Forelimb muscle (tissue), 1 donor: ENCODE measurements at regions not wholly inside any gene's neighbourhood (a gene's known extent, or its start where the extent isn't known, plus 50 kb on each side); places are given as distances from the start of the nearest gene placed in this dataset.

Experiments used
- DNase-seq: peaks from one replicate; pipeline ENCODE4 v3.0.0-alpha.2; 2013; ENCODE audit warnings: low read depth

DNA sequence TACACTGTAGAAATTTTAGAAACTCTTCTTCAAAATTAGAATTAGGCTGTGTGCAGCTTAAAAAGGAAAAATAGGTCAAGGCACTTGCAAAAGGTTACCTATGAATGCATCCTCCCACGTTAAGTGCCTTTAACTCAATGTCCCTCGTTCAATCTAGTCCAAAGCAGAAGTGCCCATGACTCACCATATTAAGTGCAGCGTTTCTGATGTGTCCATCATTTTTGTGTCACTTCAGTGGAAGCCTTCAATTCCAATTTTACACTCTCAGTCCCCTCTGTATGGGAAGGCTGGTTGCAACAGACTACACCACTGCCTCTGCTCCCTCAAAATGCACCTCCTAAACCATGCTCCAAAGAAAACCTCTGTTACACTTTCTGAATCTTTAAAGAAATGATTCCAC, 53.4 kb downstream of the FOXB1 start:
- no peak for DNase-seq

DNA sequence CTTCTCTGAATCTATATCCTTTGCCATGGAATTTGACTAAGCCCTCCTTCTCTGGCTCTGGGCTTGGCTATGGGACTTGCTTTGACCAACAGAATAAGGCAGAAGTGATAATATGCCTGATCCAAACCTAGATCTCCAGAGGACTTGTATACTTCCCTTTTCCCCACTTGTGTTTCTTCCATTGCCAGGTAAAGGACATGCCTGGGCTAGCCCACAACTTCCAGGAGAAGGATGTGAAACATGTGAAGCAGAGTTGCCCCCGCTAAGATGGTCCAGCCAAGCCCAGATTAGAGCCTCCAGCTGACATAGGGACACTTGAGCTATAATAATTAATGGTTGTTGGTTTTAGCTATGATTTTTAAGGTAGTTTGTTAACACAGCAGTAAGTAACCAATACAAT, 55.1 kb downstream of the FOXB1 start:
- DNase-seq = no peak

DNA sequence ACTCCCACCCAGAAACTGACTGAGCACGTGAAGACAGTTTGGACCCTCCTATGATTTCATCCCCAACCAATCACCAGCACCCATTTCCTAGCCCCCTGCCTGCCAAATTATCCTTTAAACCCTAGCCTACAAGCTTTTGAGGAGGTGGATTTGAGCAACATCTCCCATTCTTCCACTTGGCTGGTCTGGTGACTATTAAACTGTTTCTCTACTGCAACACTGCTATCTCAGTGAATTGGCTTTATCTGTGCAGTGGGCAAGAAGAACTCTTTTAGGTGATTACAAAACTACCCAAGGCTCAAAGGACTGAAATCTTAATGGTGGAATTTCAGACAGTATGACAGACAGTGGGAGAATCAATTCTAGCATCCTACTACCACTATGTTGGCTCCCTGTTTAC, 57.6 kb downstream of the FOXB1 start:
- DNase-seq = no peak

DNA sequence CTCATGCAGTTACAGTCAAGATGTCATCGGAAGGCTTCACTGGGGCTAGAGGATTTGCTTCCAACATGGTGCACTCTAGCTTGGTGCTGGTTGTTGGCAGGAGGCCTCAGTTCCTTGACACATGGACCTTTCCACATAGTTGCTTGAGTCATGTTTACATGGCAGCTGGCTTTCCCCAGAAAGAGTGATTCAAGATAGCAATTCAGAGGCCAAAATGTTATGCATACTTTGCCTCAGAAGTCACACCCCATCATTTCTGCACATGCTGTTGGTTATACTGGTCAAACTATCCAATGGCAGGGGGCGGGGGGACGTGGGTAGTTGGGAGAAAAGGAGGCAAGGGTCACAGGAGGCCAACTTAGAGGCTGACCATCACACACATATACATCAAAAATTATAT, 58.7 kb downstream of the FOXB1 start:
- no peak for DNase-seq

DNA sequence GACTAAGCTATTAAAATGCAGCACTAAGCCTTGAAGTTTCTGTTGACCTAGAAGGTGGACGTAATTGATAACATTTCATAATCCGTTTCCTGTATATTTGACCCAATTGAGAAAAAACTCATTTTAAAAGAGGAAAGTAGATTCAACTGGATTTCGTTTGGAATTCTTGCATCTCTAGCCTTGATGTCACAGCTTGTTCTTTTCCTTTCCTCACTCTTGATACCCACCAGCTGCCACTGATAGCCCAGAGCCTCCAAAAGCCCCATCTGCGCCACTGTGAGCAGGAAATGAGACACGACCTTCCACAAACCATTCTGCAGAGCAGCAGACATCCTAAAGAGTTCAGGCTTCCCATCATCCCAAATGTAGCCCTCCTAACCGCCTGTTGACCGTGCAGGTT, 61.8 kb downstream of the FOXB1 start:
- no peak for DNase-seq

DNA sequence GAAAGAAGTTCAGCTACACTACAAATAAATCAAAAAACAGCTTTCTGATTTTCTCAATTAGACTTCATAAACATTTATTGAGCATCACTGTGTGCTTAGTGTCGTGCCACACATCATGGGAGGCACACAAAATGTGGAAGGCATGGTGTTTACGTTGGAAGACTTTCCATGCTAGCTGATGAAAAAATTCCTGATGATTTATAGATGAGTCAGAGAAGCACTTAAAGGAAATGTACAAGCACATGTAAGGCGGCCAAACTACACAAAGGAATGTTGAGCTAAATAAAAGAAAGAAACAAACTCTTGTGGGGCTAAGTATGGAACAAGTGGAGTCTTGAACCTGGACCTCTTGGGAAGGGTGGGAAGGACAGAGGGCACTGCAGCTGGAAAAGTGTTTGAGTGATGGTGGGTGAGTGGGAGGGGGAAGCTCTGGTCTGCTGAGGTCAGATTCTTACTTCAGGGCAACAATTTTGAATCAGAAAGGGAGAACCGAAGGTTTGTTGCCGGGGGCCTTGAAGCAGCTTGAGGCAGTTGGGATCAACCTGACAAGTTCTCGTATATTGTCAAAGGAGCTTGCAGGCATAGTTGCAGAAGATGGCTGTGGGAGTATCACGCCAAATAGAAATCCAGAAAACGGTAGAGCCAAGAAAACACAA, 66.9 kb downstream of the FOXB1 start:
- DNase-seq = no peak

DNA sequence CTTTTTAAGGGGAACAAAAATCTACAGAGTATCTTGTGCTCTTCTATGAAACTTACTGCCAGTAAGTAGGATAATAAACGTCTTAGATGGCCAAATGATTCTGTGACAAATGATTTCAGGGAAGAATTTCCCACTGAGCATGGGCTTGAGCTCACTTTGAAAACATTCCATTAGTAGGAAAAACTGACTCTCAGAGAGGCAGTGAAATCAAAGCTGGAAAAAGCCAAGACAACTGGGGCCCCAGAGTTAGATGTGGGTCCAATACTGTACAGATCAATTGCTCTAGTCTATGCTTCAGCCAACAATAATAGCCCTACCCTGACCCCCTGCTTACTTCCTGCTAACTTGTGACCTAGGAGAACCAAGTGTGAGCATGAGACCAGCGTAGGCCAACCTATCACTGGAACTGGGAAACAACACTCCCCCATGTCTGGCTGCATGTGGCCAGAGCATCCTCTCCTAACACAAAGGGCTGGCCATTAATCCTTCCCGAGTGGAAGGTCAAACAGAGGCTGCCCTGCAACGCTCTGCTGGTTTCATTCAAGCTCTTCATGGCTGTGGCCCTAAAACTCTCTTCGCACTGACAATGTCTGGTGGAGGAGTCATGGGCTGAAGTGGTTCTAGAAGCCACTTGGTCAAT, 68.8 kb downstream of the FOXB1 start:
- DNase-seq = no peak

DNA sequence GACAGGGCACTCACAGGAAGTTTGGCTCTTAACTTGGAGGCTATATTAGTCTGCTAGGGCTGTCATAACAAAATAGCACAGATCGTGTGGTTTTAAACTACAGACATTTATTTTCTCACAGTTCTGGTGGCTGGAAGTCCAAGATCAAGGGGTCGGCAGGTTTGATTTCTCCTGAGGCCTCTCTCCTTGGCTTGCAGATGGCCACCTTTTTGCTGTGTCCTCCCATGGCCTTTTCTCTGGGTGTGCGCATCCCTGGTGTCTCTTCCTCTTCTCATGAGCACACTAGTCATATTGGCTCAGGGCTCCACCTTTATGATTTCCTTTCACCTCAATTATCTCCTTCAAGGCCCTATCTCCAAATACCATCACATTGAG, 69.3 kb downstream of the FOXB1 start:
- DNase-seq = no peak

DNA sequence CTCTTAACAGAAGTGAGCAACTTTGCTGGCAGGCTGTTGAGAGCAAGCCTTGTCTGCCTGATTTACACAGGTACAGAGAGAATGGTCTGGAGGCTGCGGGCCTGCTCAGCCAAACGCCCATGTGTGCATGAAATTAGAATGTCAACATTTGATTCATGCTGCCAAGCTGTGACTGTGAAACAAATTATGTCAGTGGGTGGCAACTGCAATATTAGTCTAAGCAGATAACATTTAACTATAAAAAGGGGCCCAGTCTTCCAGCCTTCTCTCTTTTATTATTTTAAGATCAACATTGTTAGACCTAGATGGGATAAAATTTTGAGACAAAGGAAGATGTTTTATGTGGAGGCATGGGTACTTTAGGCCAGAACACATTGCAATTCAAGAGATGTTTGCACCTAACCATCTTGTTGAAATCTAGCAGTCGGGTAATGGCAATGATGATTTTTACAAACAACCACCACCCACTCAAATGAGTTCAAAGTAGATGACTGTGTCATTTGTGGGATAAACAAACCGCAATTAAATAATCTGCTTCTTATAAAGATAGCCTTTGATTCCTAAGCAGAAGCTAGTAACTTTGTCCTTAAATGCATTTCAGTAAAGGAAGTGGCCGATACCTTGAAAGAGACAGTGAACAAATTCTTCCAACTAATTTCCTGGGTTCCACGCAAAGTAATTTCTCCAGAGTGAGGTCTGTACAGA, 70.2 kb downstream of the FOXB1 start:
- DNase-seq = no peak

DNA sequence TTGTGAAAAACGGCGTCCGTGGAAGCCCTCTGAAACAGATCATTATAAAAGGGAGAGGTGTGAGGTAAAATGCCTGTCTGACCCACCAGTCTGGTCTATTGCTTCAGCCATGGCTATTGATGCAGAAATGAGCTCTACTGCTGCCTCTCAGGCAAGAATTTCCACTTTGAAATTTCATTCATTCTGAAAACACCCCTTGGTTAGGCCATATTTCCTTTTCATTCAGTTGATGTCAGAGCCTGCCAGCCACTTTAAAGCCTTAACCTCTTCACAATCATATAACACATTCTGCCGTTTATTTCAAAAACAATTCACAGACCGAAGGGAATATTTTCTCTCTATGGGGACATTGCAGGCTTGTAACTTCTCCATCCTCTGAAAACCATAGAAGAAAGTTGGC, 71.9 kb downstream of the FOXB1 start:
- no peak for DNase-seq

DNA sequence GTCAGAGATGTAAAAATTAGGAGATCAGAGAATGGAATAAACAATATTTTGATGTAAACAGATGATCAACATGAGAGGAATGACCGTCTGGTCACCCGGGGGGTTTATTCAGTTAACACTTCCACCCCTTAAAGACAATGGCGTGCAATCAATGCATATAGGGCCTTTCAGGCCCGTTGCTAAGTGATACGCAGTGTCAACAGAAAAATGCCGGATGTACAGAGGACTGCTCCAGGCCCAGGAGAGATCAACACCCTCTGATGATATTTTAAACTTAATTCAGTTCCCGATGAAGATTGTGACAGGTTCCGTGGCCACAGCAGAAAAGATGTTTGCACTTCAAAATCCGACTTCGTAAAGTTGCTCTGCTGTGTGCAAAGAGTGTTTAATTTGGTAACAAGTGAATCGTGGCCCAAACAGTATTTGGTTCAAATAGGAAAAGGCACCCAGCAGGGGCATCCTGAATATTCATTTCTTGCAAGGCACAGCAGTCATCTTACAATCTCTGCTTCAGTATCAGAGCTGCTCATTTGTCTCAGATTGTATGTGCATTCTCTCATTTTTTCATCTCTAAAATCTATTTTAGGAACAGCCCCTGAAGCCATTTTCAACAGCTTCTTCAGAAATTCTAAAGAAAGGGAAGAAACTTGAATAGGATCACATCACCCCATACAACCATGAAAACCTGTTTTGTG, 72.6 kb downstream of the FOXB1 start:
- no peak for DNase-seq

DNA sequence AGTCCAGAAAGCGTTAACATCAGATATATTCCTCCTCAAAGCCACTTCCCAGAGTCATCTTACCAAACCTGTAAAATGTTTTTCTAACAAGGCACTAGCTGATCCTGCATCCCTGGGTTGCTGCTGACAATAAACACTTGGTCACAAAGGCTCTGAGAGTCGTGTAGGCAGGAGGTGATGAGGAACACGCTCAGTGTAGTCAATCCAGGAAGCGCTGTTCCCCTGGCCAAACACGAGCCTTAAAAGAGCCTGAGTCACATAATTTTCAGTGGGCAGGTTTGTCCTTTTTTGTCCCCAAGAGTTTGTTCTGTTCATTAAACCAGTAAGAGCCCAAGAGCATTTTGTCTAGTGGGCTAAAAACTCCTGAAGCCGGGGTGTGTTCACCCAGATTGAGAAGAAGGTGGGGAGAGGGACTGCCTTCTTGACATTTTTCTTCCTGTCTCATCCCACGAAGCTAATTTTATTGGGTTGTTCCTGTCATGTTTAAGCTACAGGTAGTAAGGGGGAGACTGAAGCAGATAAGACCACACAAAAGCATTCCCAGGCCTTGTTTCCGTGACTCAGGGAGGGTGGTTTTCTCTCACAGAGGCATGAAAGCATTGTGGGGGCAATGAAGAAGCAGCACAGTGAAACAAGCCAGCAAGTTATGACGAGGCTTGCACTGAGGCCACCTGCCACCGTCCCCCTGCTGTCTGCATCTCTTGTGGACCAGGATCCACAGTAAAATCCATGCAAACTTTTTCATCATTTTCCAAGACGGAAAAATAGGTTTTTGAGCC, 73.7 kb downstream of the FOXB1 start:
- DNase-seq = no peak

DNA sequence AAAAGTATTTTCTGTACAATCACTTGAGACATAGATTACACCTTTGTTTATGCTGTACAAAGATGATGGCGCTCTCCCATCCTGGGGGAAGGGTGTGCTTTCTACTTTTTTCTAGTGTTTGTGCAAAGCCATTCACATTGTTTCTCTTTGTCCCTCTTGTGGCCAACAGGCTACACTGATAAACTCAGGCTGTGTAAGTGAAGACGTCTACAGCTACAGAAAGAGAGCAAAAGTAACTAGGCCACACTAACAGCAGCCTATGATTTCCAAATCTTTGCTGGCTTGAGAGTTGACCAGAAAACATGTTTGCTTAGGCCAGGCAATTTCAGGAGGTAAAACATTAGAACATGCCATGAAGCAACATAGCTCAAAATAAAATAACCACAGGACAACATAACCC, 75.1 kb downstream of the FOXB1 start:
- DNase-seq = no peak

DNA sequence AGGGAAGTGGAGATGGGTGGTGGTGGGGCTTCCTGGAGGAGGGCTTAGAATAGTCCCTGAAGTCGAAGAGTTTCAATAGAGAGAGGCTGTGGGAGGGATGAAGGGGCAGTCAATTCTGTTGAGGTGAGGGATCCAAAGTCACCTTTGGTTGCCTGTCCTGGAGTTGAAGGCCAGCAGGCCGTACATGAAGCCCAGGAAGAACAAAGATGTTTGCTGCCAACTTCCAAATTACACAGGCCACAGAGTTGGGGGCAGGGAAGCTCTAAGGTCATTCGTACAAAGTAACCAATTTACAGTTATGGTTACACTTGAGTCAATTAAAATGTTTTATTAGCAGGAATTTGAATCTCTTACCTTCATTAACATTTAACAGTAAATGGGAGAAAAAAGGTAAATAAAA, 77.9 kb downstream of the FOXB1 start:
- no peak for DNase-seq

DNA sequence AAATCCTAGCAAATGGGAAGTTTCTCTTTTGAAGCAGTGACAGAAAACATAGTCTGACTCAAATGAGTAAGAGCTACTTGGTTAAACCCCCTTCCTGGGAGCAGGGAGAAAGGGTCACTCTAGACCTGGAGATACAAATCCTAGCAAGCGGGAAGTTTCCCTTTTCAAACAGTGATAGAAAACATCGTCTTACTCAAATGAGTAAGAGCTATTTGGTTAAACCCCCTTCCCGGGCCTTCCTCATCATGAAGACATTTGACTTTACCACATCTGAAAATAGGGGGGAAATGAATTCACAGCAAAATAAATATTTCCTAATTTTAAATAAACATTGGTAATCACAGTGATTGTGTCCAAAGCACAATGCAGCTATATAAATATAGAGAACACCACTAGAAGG, 79.2 kb downstream of the FOXB1 start:
- no peak for DNase-seq

DNA sequence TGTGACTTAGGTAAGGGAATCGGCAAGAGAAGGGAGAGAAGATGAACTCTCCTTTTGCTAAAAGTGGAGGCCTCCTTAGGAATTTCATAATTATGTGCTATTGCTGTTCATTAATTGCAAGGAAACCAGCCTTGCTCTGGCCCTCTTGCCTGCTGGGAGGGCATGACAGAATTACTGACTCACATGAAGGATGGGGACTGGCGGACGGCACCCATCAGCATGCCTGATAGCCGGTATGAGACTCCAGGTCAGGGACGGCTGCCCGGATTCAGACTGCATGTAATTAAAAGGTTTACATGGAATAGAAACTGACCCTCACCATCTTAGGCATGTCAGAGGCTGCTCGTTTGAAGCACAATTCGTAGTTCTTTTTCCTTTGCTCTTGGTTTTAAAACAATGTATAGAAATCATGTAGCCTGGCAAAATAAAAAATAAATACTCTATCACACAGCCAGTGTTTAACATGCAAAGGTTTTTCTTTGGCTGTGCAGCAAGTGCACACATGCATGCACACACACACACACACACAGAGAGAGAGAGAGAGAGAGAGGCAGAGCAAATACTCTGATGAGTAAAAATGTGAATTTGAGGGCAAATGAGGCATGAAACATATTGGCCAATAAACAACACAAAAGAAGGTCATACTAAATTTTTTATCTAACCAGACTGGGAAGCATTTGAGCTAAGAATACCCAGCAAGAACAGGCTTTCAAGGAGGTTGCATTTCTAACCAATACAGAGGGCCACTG, 82.7 kb downstream of the FOXB1 start:
- no peak for DNase-seq

DNA sequence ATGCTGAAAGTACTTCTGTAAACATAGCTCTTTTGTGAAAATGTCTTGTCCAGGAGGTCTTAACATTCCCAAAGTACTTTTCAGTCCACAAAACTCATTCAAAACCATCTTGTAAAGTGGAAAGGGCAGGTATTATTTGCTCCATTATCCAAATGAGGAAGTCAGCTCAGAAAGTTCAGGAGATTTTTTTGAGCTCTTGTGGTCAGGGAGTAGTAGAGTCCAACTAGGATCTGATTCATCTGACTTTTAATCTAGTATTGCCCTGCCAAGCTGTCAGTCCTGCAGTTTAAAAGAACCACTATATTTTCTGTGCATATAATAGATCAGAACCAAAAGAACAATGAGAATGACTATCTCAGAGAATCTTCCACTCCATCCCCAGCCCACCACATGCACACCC, 83.5 kb downstream of the FOXB1 start:
- DNase-seq = no peak

DNA sequence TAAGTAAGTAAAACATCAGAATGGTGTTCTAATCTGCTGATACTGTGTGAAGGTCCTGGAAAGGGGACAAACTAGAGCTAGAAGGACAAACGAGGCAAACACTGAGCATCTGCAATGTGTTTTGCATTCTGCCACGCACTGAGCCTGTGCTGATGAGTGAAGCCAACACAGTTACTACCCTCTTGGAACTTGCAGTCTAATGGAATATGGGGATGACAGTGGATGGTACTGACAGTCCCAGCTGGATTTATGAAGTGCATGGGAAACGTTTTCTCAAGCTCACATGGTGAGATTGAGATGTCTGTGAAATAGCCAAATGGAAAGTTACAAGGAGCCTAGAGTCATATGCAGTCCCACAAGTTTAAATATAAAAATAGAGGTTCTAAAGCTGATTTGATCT, 86.6 kb downstream of the FOXB1 start:
- no peak for DNase-seq

DNA sequence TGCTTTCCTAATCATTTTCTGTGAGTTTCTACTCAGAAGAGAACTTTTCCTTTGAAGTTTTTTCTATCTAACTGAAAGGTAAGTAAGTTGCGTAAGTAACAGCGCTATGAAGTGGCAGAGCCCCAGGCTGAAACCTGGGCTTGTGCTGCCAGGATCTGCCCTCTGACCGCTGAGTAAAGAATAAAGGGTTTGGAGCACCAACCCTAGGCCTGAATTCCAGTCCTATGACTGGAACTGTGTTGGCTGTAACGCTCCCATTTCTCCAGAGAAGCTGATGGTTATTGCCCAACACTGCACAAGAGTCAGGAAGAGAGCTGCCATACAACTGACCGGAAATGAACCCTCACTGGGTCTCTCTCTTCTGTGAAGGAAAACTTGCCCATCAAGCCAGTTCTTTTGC, 87.0 kb downstream of the FOXB1 start:
- DNase-seq = no peak

DNA sequence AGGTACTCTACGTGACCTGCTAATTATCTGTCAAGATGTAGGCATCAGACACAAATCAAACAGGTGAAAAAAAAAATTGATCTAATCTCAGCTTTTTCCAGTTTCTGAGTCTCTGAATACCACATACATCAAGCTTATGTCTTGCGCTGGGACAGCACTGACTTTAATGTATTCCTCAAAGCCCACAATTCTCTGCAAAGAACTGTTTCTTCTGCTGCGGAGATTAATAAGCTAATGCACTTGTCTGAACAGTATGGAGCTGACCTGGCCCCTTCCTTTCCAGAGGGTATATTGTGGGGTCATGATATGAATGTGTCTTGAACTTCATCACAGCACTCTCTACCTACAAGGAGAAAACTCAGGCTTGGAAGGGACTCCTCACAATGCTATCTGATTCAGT, 87.8 kb downstream of the FOXB1 start:
- no peak for DNase-seq
